ENCODE measurements at regions not wholly inside any gene's neighbourhood (a gene's known extent, or its start where the extent isn't known, plus 50 kb on each side); places are given as distances from the start of the nearest gene placed in this dataset.

- CTCF ChIA-PET (ENCODE audit: partially characterized antibody): interaction anchor here (1.4 kb wide), 1 partner anchor 9 kb away, joined by 3 read pairs; no protein-coding TSS in a partner anchor
- TF ChIP-seq EZH2 (IDR thresholded peaks at IDR 0.05; ENCODE audit: low read depth, low read length, severe bottlenecking): no peak
- TF ChIP-seq MAFK (IDR thresholded peaks at IDR 0.05; ENCODE audit: low read depth, low read length): no peak
- TF ChIP-seq TAF1 (IDR thresholded peaks at IDR 0.05; ENCODE audit: low read depth, low read length): no peak
- POLR2A ChIA-PET (ENCODE audit: partially characterized antibody): no interaction called here
Measured at GRCh38 chr6:145279993-145280392, 455.3 kb downstream of the EPM2A start.

More at GRCh38 chr6:145279993-145280392, 455.3 kb downstream of the EPM2A start:
- no peaks in the 10 kb centered on the region for H4K20me1 ChIP-seq (replicated peaks in 1 of 2; ENCODE audit: control insufficient read depth in 1 of 2, insufficient read depth in 2 of 2, low read length in 2 of 2)
- H3K27ac ChIP-seq (ENCODE audit: low read depth, low read length): no peak overlapping the region
- no peak overlapping the region for H3K14ac ChIP-seq (ENCODE audit: insufficient read length)
- no peak overlapping the region for H4K8ac ChIP-seq (ENCODE audit: extremely low read depth, insufficient read depth, low read length)
- no peak overlapping the region for H3K18ac ChIP-seq (ENCODE audit: extremely low read depth, low read length)
- no peak overlapping the region for H2BK120ac ChIP-seq (replicated peaks; ENCODE audit: low read depth, low read length)
- no peaks in the 10 kb centered on the region; a peak in 1 of 7 replicates for H3K4me1 ChIP-seq (replicated peaks in 1 of 4; ENCODE audit: control insufficient read depth in 3 of 4, insufficient read depth in 4 of 4, low read length in 3 of 4)
- no peaks in the 10 kb centered on the region for H3K9me3 ChIP-seq (ENCODE audit: insufficient read depth in 2 of 2, low read depth in 1 of 2, low read length in 1 of 2)
- no peak overlapping the region for H4K5ac ChIP-seq (ENCODE audit: insufficient read length, low read depth, low read length)
- no peaks in the 10 kb centered on the region for H3K79me2 ChIP-seq (ENCODE audit: control insufficient read depth in 1 of 2, insufficient read depth in 2 of 2, low read length in 2 of 2)
- H3K23me2 ChIP-seq (ENCODE audit: low read depth, low read length): no peaks in the 10 kb centered on the region
- DNase-seq (ENCODE audit: low read depth in 1 of 2, low spot score in 2 of 2) (no peak), FAIRE-seq (no peak)
- no peak overlapping the region for H2AFZ ChIP-seq (ENCODE audit: low read length)
- 83% methylated on average over 2 of the region's 2 CpGs; no CpG with 5 or more reads in 1 of the 2 experiments for WGBS, 2 experiments (ENCODE audit: extremely low coverage in 1 of 2, insufficient coverage in 1 of 2, insufficient read length in 1 of 2, insufficient replicate concordance in 2 of 2, low coverage in 1 of 2, low lambda C conversion rate in 2 of 2, missing lambda C conversion rate in 1 of 2)
- no peak overlapping the region for H2BK15ac ChIP-seq (ENCODE audit: low read length)
- H2BK5ac ChIP-seq (ENCODE audit: low read depth, low read length): no peak overlapping the region
- H2BK20ac ChIP-seq (ENCODE audit: low read length): no peak overlapping the region
- no peak overlapping the region for H3K4ac ChIP-seq (replicated peaks; ENCODE audit: insufficient read length, low read depth, low read length)
- no peaks in the 10 kb centered on the region for H3K36me3 ChIP-seq (ENCODE audit: control insufficient read depth in 2 of 4, insufficient read depth in 4 of 4, low read length in 3 of 4)
- no peak overlapping the region for H3K4me3 ChIP-seq (ENCODE audit: extremely low read depth in 1 of 4, insufficient read depth in 2 of 4, low read depth in 3 of 4, low read length in 4 of 4)
- H3K56ac ChIP-seq (replicated peaks; ENCODE audit: insufficient read length, low read depth, low read length): no peak overlapping the region
- H3K23ac ChIP-seq (ENCODE audit: insufficient read length): no peak overlapping the region
- H3K9ac ChIP-seq (replicated peaks in 1 of 4; ENCODE audit: extremely low read depth in 1 of 4, low read depth in 3 of 4, low read length in 3 of 4): no peak overlapping the region
- no peak overlapping the region for H4K91ac ChIP-seq (replicated peaks; ENCODE audit: insufficient read length, low read length)
- H3K27me3 ChIP-seq (replicated peaks in 1 of 4; ENCODE audit: control insufficient read depth in 3 of 4, extremely low read depth in 1 of 4, insufficient read depth in 3 of 4, low read length in 3 of 4): no peaks in the 10 kb centered on the region
- H3K4me2 ChIP-seq (ENCODE audit: insufficient read depth in 1 of 2, low read depth in 2 of 2, low read length in 2 of 2): no peak overlapping the region
- H3K79me1 ChIP-seq (ENCODE audit: low read depth, low read length): no peaks in the 10 kb centered on the region
- no peak overlapping the region for H2AK5ac ChIP-seq (ENCODE audit: low read depth, low read length)
- H2BK12ac ChIP-seq (ENCODE audit: low read depth, low read length): no peak overlapping the region

All from H1 (cell line).